ENCODE measurements at regions not wholly inside any gene's neighbourhood (a gene's known extent, or its start where the extent isn't known, plus 50 kb on each side); places are given as distances from the start of the nearest gene placed in this dataset.

DNA sequence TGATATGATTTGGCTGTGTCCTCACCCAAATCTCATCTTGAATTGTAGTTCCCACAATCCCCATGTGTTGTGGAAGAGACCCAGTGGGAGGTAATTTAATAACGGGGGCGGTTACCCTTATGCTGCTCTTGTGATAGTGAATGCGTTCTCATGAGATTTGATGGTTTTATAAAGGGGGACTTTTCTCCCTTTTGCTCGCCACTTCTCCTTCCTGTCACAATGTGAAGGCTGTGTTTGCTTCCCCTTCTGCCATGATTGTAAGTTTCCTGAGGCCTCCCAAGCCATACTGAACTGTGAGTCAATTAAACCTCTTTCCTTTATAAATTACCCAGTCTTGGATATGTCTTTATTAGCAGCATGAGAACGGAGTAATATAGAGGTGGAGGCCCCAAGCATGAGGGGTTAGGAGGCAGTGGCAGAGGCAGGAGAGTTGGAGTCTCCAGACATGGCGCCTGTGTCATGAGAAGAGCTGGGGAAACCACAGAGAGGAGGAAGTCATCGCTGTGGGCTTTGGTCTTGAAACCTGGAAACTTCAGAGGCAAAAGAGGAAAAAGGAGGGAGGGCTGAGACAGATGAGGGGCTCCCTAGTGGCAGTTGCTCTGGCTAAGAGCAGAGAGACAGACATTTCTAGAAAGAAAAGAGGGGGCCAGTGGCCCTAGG lies 107.8 kb upstream of the VEPH1 start:
- no peak for TF ChIP-seq CTCF (optimal IDR thresholded peaks at IDR 0.05 in 1 of 3, IDR thresholded peaks at IDR 0.05 in 1 of 3, conservative IDR thresholded peaks at IDR 0.05 in 1 of 3; ENCODE audit: extremely low read depth in 1 of 3, insufficient read depth in 2 of 3, low read length in 3 of 3)
- no peak for TF ChIP-seq EZH2 (IDR thresholded peaks at IDR 0.05; ENCODE audit: low read length)
